ENCODE measurements at regions not wholly inside any gene's neighbourhood (a gene's known extent, or its start where the extent isn't known, plus 50 kb on each side); places are given as distances from the start of the nearest gene placed in this dataset.

DNA sequence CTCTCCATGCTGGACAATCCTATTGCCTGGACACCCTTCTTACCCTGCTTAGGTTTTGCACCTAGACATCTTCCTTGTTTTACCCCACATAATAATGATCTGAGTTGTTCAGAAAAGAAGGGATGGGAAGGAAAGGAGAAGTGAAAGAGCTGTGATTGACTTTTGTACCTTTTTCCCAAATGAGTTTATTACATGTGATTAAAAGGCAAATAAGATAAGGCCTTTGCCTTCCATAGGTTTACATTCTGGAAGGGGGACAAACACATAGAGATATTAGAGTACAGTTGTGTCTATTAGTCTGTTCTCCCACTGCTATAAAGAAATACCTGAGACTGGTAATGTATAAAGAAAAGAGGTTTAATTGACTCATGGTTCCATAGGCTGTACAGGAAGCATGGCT, 67.1 kb upstream of the RIOK2 start:
- no peak overlapping the region for H3K9ac ChIP-seq (ENCODE audit: low read depth in 1 of 2, low read length in 2 of 2)
- H3K36me3 ChIP-seq (ENCODE audit: control insufficient read depth in 4 of 4, insufficient read depth in 3 of 4, low read depth in 1 of 4, low read length in 3 of 4): no peaks in the 10 kb centered on the region
- TF ChIP-seq FOXA1 (IDR thresholded peaks at IDR 0.05): no peak
- no peak for TF ChIP-seq GABPA (IDR thresholded peaks at IDR 0.05 in 1 of 2, conservative IDR thresholded peaks at IDR 0.05 in 1 of 2)
- no peak for TF ChIP-seq FOXA2 (IDR thresholded peaks at IDR 0.05)
- TF ChIP-seq RXRA (IDR thresholded peaks at IDR 0.05): no peak
- TF ChIP-seq YY1 (IDR thresholded peaks at IDR 0.05): no peak
- TF ChIP-seq, protein P1, sequence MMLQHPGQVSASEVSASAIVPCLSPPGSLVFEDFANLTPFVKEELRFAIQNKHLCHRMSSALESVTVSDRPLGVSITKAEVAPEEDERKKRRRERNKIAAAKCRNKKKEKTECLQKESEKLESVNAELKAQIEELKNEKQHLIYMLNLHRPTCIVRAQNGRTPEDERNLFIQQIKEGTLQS (IDR thresholded peaks at IDR 0.05): no peak
- TF ChIP-seq EGR1 (IDR thresholded peaks at IDR 0.05; ENCODE audit: low read depth in 2 of 2): no peak
- no peak for TF ChIP-seq RAD21 (IDR thresholded peaks at IDR 0.05)
- TF ChIP-seq HNF4A (conservative IDR thresholded peaks at IDR 0.05): no peak
- no peak for TF ChIP-seq TAF1 (conservative IDR thresholded peaks at IDR 0.05)
- TF ChIP-seq, protein P2, sequence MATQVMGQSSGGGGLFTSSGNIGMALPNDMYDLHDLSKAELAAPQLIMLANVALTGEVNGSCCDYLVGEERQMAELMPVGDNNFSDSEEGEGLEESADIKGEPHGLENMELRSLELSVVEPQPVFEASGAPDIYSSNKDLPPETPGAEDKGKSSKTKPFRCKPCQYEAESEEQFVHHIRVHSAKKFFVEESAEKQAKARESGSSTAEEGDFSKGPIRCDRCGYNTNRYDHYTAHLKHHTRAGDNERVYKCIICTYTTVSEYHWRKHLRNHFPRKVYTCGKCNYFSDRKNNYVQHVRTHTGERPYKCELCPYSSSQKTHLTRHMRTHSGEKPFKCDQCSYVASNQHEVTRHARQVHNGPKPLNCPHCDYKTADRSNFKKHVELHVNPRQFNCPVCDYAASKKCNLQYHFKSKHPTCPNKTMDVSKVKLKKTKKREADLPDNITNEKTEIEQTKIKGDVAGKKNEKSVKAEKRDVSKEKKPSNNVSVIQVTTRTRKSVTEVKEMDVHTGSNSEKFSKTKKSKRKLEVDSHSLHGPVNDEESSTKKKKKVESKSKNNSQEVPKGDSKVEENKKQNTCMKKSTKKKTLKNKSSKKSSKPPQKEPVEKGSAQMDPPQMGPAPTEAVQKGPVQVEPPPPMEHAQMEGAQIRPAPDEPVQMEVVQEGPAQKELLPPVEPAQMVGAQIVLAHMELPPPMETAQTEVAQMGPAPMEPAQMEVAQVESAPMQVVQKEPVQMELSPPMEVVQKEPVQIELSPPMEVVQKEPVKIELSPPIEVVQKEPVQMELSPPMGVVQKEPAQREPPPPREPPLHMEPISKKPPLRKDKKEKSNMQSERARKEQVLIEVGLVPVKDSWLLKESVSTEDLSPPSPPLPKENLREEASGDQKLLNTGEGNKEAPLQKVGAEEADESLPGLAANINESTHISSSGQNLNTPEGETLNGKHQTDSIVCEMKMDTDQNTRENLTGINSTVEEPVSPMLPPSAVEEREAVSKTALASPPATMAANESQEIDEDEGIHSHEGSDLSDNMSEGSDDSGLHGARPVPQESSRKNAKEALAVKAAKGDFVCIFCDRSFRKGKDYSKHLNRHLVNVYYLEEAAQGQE (IDR thresholded peaks at IDR 0.05): no peak
- TF ChIP-seq, protein P3, sequence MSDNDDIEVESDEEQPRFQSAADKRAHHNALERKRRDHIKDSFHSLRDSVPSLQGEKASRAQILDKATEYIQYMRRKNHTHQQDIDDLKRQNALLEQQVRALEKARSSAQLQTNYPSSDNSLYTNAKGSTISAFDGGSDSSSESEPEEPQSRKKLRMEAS (IDR thresholded peaks at IDR 0.05): no peak
- no peak for TF ChIP-seq NR2F2 (IDR thresholded peaks at IDR 0.05)
- TF ChIP-seq SP1 (IDR thresholded peaks at IDR 0.05): no peak
- TF ChIP-seq, protein P4, sequence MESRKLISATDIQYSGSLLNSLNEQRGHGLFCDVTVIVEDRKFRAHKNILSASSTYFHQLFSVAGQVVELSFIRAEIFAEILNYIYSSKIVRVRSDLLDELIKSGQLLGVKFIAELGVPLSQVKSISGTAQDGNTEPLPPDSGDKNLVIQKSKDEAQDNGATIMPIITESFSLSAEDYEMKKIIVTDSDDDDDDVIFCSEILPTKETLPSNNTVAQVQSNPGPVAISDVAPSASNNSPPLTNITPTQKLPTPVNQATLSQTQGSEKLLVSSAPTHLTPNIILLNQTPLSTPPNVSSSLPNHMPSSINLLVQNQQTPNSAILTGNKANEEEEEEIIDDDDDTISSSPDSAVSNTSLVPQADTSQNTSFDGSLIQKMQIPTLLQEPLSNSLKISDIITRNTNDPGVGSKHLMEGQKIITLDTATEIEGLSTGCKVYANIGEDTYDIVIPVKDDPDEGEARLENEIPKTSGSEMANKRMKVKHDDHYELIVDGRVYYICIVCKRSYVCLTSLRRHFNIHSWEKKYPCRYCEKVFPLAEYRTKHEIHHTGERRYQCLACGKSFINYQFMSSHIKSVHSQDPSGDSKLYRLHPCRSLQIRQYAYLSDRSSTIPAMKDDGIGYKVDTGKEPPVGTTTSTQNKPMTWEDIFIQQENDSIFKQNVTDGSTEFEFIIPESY (IDR thresholded peaks at IDR 0.05): no peak
- TF ChIP-seq JUND (IDR thresholded peaks at IDR 0.05): no peak
- TF ChIP-seq, protein P5, sequence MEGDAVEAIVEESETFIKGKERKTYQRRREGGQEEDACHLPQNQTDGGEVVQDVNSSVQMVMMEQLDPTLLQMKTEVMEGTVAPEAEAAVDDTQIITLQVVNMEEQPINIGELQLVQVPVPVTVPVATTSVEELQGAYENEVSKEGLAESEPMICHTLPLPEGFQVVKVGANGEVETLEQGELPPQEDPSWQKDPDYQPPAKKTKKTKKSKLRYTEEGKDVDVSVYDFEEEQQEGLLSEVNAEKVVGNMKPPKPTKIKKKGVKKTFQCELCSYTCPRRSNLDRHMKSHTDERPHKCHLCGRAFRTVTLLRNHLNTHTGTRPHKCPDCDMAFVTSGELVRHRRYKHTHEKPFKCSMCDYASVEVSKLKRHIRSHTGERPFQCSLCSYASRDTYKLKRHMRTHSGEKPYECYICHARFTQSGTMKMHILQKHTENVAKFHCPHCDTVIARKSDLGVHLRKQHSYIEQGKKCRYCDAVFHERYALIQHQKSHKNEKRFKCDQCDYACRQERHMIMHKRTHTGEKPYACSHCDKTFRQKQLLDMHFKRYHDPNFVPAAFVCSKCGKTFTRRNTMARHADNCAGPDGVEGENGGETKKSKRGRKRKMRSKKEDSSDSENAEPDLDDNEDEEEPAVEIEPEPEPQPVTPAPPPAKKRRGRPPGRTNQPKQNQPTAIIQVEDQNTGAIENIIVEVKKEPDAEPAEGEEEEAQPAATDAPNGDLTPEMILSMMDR (IDR thresholded peaks at IDR 0.05; ENCODE audit: low read depth, low read length, missing input control): no peak
- TF ChIP-seq HNF4G (IDR thresholded peaks at IDR 0.05): no peak
- H3K4me1 ChIP-seq (ENCODE audit: control insufficient read depth in 4 of 4, insufficient read depth in 4 of 4, low read length in 3 of 4): no peaks in the 10 kb centered on the region
- H3K9me3 ChIP-seq (ENCODE audit: control insufficient read depth in 4 of 4, low read length in 3 of 4): peaks cover 4 to 8% (median 7%) of the 10 kb centered on the region in 4 donors
- H3K4me3 ChIP-seq (ENCODE audit: low read depth in 1 of 3, low read length in 3 of 3): no peak overlapping the region
- no peaks in the 10 kb centered on the region for H3K27me3 ChIP-seq (ENCODE audit: control insufficient read depth in 4 of 4, insufficient read depth in 4 of 4, low read length in 3 of 4)
- H3K27ac ChIP-seq (ENCODE audit: low read depth in 1 of 2, low read length in 2 of 2): no peak overlapping the region
- DNase-seq (ENCODE audit: low spot score): no peak

Measured in liver (tissue), 7 donors.